A549 (cell line): ENCODE measurements at regions not wholly inside any gene's neighbourhood (a gene's known extent, or its start where the extent isn't known, plus 50 kb on each side); places are given as distances from the start of the nearest gene placed in this dataset.

ENCODE experiments used
- ATAC-seq, 2 experiments: fragments of 200-7000 bp in 1 of 2; fragments of >200 bp in 1 of 2; cut with Nextera tagmentation in 1 of 2; cut with Tn5 transposase in 1 of 2; 3 replicates each; pipeline versions ENCODE4 v1.8.0 to v1.9.1; 2018 to 2020; ENCODE audit warnings: mild to moderate bottlenecking in 1 of 2, moderate library complexity in 1 of 2
- CTCF ChIA-PET: fragments of 300-600 bp; sonication (Branson Sonifier 250); formaldehyde crosslinking; extraction: SDS; loops from one replicate; lab custom pipeline; 2021; ENCODE audit warnings: antibody characterized with exemption, inconsistent platforms; lab: Yijun Ruan, JAX
- POLR2A ChIA-PET: fragments of 350-600 bp; formaldehyde crosslinking; extraction: SDS; loops from one replicate; lab custom pipeline; 2021; ENCODE audit warnings: antibody characterized with exemption, inconsistent platforms; lab: Yijun Ruan, JAX
- DNase-seq, 2 experiments: peaks; one replicate each; pipeline versions ENCODE4 v3.0.0 to v3.0.0-alpha.2; 2011 to 2016; ENCODE audit warnings: low read depth in 1 of 2, low spot score in 1 of 2
- FAIRE-seq: peaks from 2 replicates; lab custom pipeline; 2011; peaks lifted over from hg19 to GRCh38; lab: Jason Lieb, UNC
- H3K27ac ChIP-seq, 2 experiments: fragments of >200 bp; sonication (Bioruptor Twin); formaldehyde crosslinking; 3 replicates each; pipeline ENCODE4 v1.5.1; 2016 to 2017
- H3K4me1 ChIP-seq: fragments of >200 bp; sonication (Bioruptor Twin); formaldehyde crosslinking; 3 replicates; pipeline ENCODE4 v1.6.1; 2016
- H3K4me2 ChIP-seq: fragments of >200 bp; sonication (Bioruptor Twin); formaldehyde crosslinking; 3 replicates; pipeline ENCODE4 v1.6.1; 2016
- H3K4me3 ChIP-seq: fragments of >200 bp; sonication (Bioruptor Twin); formaldehyde crosslinking; 3 replicates; pipeline ENCODE4 v1.5.1; 2016
- H3K9me3 ChIP-seq: fragments of >200 bp; sonication (Bioruptor Twin); formaldehyde crosslinking; 3 replicates; pipeline ENCODE4 v1.6.1; 2016
- BHLHE40 ChIP-seq: IDR thresholded peaks from 2 replicates; pipeline ENCODE4 v1.6.1; 2012; ENCODE audit warnings: low read depth, low read length, inconsistent platforms
- CBX8 ChIP-seq: fragments of 200-600 bp; sonication (generic); IDR thresholded peaks from 2 replicates; pipeline ENCODE4 v1.6.1; 2016
- CHD4 ChIP-seq: fragments of 200-600 bp; sonication (generic); IDR thresholded peaks from 2 replicates; pipeline ENCODE4 v1.6.1; 2016; ENCODE audit warnings: antibody characterized with exemption, mild to moderate bottlenecking, borderline replicate concordance
- EHF ChIP-seq: fragments of 250-450 bp; sonication (Bioruptor Pico); IDR thresholded peaks from 2 replicates; pipeline ENCODE4 v1.5.0; 2020; ENCODE audit warnings: mild to moderate bottlenecking
- ESRRA ChIP-seq: fragments of 150-350 bp; IDR thresholded peaks from 2 replicates; pipeline ENCODE4 v1.6.1; 2014; ENCODE audit warnings: mild to moderate bottlenecking, low read length, borderline replicate concordance
- FOSB ChIP-seq: fragments of 250-450 bp; sonication (Bioruptor Pico); IDR thresholded peaks from 2 replicates; pipeline ENCODE4 v1.5.0; 2020; ENCODE audit warnings: mild to moderate bottlenecking, moderate library complexity
- FOXS1 ChIP-seq: fragments of 250-450 bp; sonication (Bioruptor Pico); IDR thresholded peaks from 2 replicates; pipeline ENCODE4 v1.5.0; 2020; ENCODE audit warnings: mild to moderate bottlenecking, moderate library complexity
- GATA3 ChIP-seq: IDR thresholded peaks from 2 replicates; pipeline ENCODE4 v1.6.1; 2012; ENCODE audit warnings: borderline replicate concordance
- KDM5A ChIP-seq: fragments of 200-600 bp; sonication (generic); IDR thresholded peaks from 2 replicates; pipeline ENCODE4 v1.6.1; 2016; ENCODE audit warnings: antibody characterized with exemption, mild to moderate bottlenecking
- MAFK ChIP-seq: fragments of 450-650 bp; IDR thresholded peaks from 2 replicates; pipeline ENCODE4 v1.6.1; 2014; ENCODE audit not compliant: partially characterized antibody
- MAZ ChIP-seq: fragments of 150-350 bp; IDR thresholded peaks from 2 replicates; pipeline ENCODE4 v1.6.1; 2014; ENCODE audit warnings: antibody characterized with exemption, low read depth, low read length, borderline replicate concordance
- NFE2L2 ChIP-seq: fragments of 150-350 bp; conservative IDR thresholded peaks from 2 replicates; pipeline ENCODE4 v1.6.1; 2014; ENCODE audit warnings: low read length
- PHF8 ChIP-seq: fragments of 200-600 bp; sonication (generic); IDR thresholded peaks from 2 replicates; pipeline ENCODE4 v1.6.1; 2016; ENCODE audit warnings: low read depth, mild to moderate bottlenecking, antibody characterized with exemption, moderate library complexity, borderline replicate concordance
- RARB ChIP-seq: fragments of 250-450 bp; sonication (Bioruptor Pico); IDR thresholded peaks from 2 replicates; pipeline ENCODE4 v1.8.0; 2021; ENCODE audit warnings: mild to moderate bottlenecking, moderate library complexity
- SMC3 ChIP-seq: fragments of >200 bp; sonication (Bioruptor Twin); formaldehyde crosslinking; IDR thresholded peaks from 3 replicates; pipeline ENCODE4 v1.6.1; 2018; ENCODE audit warnings: inconsistent platforms
- SREBF2 ChIP-seq: fragments of 450-650 bp; IDR thresholded peaks from 2 replicates; pipeline ENCODE4 v1.6.1; 2014; ENCODE audit warnings: mild to moderate bottlenecking, moderate library complexity
- TP53 ChIP-seq: fragments of 250-450 bp; sonication (Bioruptor Pico); IDR thresholded peaks from 2 replicates; pipeline ENCODE4 v1.5.0; 2021; ENCODE audit warnings: mild to moderate bottlenecking, moderate library complexity
- ZSCAN20 ChIP-seq: fragments of 250-450 bp; sonication (Bioruptor Pico); IDR thresholded peaks from 2 replicates; pipeline ENCODE4 v1.8.0; 2022; ENCODE audit warnings: mild to moderate bottlenecking, moderate library complexity
- WGBS: methylation state at CpG from one replicate; pipeline ENCODE4 v1.1.6; 2017; ENCODE audit errors: missing lambda C conversion rate; 5-methylcytosine and 5-hydroxymethylcytosine counted together
- TF ChIP-seq, protein P1 (sequence below): fragments of 450-650 bp; IDR thresholded peaks from 2 replicates; pipeline ENCODE4 v1.6.1; 2014; ENCODE audit warnings: antibody characterized with exemption
- TF ChIP-seq, protein P2 (sequence below): fragments of 250-450 bp; sonication (Bioruptor Pico); IDR thresholded peaks from 2 replicates; pipeline ENCODE4 v1.5.0; 2021; ENCODE audit warnings: mild to moderate bottlenecking, moderate library complexity, borderline replicate concordance
- TF ChIP-seq, protein P3 (sequence below): fragments of >200 bp; sonication (Bioruptor Twin); formaldehyde crosslinking; IDR thresholded peaks from 3 replicates; pipeline ENCODE4 v1.6.1; 2016
- TF ChIP-seq, protein P4 (sequence below): IDR thresholded peaks from 2 replicates; pipeline ENCODE4 v1.6.1; 2012; ENCODE audit warnings: low read depth, borderline replicate concordance
- TF ChIP-seq, protein P5 (sequence below): fragments of 150-350 bp; IDR thresholded peaks from 2 replicates; pipeline ENCODE4 v1.6.1; 2014; ENCODE audit warnings: low read depth, mild to moderate bottlenecking, low read length

DNA sequence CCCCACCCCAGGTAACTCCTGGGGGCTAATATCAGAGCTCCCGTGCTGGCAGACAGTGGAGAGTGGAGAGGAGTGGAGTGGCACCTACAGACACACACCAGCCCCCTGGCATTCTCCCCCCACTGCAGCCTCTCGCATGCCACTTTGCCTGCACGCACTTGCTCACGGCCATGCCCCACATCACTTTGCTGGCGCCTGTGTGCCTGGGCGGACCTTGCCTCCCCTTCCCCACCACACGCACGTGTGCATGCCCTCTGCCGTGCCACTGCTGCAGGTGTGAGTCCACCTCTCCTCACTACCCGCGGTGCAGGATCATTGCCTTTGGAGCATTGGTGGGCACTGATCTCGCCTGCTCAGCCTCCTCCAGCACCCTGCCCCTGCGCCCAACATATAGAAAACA lies 72.6 kb upstream of the DOK6 start:
- ChIA-PET POLR2A (no interaction called here), CTCF (no interaction called here)
- Histone ChIP-seq H3K4me2 (no peak overlapping the region), H3K4me1 (no peaks in the 10 kb centered on the region), H3K4me3 (no peak overlapping the region), H3K27ac (no peak overlapping the region), H3K9me3 (no peaks in the 10 kb centered on the region)
- TF ChIP-seq BHLHE40: no peak
- TF ChIP-seq FOSB: no peak
- TF ChIP-seq EHF: no peak
- TF ChIP-seq PHF8: no peak
- no peak for TF ChIP-seq MAFK
- TF ChIP-seq CBX8: no peak
- TF ChIP-seq SMC3: no peak
- no peak for TF ChIP-seq CHD4
- TF ChIP-seq, protein P1, sequence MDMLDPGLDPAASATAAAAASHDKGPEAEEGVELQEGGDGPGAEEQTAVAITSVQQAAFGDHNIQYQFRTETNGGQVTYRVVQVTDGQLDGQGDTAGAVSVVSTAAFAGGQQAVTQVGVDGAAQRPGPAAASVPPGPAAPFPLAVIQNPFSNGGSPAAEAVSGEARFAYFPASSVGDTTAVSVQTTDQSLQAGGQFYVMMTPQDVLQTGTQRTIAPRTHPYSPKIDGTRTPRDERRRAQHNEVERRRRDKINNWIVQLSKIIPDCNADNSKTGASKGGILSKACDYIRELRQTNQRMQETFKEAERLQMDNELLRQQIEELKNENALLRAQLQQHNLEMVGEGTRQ: no peak
- TF ChIP-seq SREBF2: no peak
- TF ChIP-seq, protein P2, sequence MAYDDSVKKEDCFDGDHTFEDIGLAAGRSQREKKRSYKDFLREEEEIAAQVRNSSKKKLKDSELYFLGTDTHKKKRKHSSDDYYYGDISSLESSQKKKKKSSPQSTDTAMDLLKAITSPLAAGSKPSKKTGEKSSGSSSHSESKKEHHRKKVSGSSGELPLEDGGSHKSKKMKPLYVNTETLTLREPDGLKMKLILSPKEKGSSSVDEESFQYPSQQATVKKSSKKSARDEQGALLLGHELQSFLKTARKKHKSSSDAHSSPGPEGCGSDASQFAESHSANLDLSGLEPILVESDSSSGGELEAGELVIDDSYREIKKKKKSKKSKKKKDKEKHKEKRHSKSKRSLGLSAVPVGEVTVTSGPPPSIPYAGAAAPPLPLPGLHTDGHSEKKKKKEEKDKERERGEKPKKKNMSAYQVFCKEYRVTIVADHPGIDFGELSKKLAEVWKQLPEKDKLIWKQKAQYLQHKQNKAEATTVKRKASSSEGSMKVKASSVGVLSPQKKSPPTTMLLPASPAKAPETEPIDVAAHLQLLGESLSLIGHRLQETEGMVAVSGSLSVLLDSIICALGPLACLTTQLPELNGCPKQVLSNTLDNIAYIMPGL: no peak
- no peak for TF ChIP-seq ZSCAN20 (CRISPR knock-in tag)
- ATAC-seq (no peak), FAIRE-seq (no peak), DNase-seq (no peak)
- WGBS: 42% methylated on average over 10 of the region's 13 CpGs

DNA sequence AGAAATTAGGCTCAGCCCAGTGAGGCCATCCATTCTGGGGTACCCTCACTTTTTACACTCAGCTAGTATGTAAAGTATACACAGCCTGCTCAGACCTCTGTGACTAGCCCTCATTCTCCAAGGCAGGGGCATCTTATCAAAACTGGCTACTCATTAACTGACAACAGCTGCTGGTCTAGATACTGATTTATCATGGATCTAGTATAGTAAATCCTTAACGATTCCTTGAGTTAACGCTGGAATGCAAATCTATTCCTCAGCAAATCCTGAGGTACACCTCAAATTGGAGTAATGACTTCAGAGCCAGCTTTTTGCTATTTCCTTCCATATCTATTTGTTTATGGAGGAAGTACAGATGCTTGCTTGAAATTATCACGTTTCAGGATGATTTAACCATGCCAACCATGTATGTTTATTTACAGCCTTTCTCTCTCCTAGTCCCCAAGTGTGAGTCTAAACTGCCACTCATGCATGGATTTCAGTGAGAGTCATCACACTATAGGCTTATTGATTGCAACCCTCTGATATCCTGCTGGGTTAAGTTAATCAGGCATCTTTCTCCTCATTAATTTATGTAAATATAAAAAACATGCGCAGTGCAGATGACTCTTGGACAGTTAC lies 70.2 kb upstream of the DOK6 start:
- ChIA-PET POLR2A (no interaction called here), CTCF (no interaction called here)
- Histone ChIP-seq H3K4me2 (no peak overlapping the region), H3K9me3 (no peaks in the 10 kb centered on the region), H3K27ac (no peak overlapping the region), H3K4me1 (no peaks in the 10 kb centered on the region), H3K4me3 (no peak overlapping the region)
- no peak for DNase-seq
- ATAC-seq: no peak
- FAIRE-seq: no peak
- WGBS: 13% methylated on average over 4 of the region's 4 CpGs
- TF ChIP-seq, protein P3, sequence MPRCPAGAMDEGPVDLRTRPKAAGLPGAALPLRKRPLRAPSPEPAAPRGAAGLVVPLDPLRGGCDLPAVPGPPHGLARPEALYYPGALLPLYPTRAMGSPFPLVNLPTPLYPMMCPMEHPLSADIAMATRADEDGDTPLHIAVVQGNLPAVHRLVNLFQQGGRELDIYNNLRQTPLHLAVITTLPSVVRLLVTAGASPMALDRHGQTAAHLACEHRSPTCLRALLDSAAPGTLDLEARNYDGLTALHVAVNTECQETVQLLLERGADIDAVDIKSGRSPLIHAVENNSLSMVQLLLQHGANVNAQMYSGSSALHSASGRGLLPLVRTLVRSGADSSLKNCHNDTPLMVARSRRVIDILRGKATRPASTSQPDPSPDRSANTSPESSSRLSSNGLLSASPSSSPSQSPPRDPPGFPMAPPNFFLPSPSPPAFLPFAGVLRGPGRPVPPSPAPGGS: no peak
- TF ChIP-seq MAZ (no peak), BHLHE40 (no peak), CBX8 (no peak), ESRRA (no peak)
- TF ChIP-seq, protein P4, sequence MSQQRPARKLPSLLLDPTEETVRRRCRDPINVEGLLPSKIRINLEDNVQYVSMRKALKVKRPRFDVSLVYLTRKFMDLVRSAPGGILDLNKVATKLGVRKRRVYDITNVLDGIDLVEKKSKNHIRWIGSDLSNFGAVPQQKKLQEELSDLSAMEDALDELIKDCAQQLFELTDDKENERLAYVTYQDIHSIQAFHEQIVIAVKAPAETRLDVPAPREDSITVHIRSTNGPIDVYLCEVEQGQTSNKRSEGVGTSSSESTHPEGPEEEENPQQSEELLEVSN: no peak

DNA sequence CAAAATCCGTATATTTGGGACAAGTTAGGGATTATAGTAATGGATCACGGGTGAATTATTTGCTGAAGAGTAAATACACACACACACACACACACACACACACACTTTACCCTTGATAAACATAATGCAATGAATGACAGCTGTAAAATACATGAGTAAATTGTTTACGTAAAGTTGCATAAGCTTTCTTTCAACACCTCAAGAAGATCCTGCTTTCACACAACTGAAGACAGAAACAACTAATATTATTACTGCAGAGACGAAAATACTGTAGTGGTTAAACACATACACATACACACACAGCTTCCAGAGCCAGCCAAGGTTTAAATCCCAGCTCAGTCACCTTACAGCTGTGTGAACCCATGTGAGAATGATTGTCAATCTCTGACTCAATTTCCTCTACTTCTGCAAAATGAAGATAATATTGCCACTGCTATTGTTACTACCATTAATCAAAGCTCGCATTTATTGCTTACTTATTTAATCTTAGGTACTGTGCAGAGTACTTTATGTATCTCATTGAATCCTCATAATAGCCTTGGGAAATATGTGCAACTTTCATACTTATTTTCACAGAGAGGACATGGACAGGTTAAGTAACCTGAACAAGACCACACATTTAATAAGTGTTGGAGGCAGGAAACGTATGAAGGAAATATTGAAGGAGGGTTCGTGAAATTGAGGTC lies 50.6 kb upstream of the DOK6 start:
- Histone ChIP-seq H3K4me1 (no peaks in the 10 kb centered on the region), H3K27ac (no peak overlapping the region), H3K9me3 (no peaks in the 10 kb centered on the region), H3K4me3 (no peak overlapping the region), H3K4me2 (no peak overlapping the region)
- ChIA-PET CTCF (no interaction called here), POLR2A (no interaction called here)
- 5% methylated on average over 7 of the region's 7 CpGs for WGBS
- FAIRE-seq (no peak), ATAC-seq (no peak), DNase-seq (no peak)
- TF ChIP-seq ZSCAN20 (CRISPR knock-in tag): no peak
- no peak for TF ChIP-seq RARB (CRISPR knock-in tag)
- TF ChIP-seq FOXS1: no peak
- TF ChIP-seq, protein P5, sequence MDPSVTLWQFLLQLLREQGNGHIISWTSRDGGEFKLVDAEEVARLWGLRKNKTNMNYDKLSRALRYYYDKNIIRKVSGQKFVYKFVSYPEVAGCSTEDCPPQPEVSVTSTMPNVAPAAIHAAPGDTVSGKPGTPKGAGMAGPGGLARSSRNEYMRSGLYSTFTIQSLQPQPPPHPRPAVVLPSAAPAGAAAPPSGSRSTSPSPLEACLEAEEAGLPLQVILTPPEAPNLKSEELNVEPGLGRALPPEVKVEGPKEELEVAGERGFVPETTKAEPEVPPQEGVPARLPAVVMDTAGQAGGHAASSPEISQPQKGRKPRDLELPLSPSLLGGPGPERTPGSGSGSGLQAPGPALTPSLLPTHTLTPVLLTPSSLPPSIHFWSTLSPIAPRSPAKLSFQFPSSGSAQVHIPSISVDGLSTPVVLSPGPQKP: no peak
- TF ChIP-seq KDM5A: no peak
- no peak for TF ChIP-seq TP53 (CRISPR knock-in tag)
- no peak for TF ChIP-seq CHD4
- no peak for TF ChIP-seq GATA3
- TF ChIP-seq ESRRA: no peak
- no peak for TF ChIP-seq NFE2L2
- TF ChIP-seq, protein P4: no peak
